HG03066 (cell line): ENCODE measurements at regions not wholly inside any gene's neighbourhood (a gene's known extent, or its start where the extent isn't known, plus 50 kb on each side); places are given as distances from the start of the nearest gene placed in this dataset.

Experiments used
- ATAC-seq: cut with Tn5 transposase; IDR thresholded peaks from one replicate; pipeline ENCODE4 v1.9.1; 2021; ENCODE audit warnings: low read depth; ENCODE audit not compliant: unreplicated experiment

DNA sequence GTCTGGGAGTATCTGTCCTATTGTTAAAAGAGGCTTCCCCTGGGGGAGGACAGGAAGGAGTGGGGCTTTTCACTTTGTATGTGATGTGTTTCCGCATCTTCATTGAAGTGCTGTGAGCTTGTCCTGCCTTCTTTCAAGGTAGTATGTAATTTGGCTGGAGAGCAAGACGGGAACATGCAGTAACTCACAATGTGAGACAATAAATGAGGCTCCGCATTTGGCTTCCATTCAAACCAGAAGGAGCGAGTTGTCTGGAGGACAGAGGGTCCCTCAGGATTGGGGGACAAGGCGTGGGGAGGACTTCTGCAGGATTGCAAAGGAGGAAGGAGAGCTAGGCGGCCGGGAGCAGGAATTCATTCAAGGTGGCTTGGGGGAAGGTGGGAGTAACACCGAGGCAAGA is 203.5 kb downstream of the RBFOX3 start:
- no peak for ATAC-seq

DNA sequence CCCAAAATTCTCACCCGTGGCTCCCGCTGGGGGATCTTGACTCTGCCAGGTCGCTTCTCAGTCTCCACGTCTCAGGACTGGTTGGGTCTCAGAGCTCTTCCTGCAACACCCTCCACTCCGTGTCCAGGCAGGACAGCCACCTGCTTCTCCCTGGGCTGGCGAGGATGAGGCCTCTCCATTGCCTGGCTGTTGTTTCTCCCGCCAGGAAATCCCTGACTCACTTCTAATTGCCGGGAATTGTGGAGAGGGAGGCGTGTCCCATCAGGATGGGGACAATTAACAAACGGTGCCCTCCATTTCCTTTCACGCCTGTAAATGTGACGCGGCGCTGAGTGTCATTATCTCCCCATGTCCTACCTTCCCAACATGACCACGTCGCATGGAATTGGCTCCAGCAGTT is 204.5 kb downstream of the RBFOX3 start:
- no peak for ATAC-seq

DNA sequence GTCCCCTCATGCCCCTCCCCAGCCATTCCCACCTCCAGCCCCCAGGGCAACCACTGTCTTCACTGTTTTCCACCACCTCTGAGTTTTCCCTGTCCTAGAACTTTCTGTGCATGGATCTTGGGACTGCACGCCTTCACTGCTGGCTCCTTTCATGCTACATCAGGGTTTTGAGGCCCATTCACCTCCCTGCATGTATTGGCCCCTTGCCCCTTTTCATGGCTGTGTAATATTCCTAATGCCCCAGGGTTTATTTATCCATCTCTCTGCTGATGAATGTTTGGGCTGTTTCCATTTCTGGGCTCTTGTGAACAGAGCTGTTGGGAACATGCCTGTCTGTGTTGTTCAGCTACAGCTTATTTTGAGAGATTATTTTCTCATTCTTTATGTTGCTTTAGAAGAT is 205.0 kb downstream of the RBFOX3 start:
- no peak for ATAC-seq

DNA sequence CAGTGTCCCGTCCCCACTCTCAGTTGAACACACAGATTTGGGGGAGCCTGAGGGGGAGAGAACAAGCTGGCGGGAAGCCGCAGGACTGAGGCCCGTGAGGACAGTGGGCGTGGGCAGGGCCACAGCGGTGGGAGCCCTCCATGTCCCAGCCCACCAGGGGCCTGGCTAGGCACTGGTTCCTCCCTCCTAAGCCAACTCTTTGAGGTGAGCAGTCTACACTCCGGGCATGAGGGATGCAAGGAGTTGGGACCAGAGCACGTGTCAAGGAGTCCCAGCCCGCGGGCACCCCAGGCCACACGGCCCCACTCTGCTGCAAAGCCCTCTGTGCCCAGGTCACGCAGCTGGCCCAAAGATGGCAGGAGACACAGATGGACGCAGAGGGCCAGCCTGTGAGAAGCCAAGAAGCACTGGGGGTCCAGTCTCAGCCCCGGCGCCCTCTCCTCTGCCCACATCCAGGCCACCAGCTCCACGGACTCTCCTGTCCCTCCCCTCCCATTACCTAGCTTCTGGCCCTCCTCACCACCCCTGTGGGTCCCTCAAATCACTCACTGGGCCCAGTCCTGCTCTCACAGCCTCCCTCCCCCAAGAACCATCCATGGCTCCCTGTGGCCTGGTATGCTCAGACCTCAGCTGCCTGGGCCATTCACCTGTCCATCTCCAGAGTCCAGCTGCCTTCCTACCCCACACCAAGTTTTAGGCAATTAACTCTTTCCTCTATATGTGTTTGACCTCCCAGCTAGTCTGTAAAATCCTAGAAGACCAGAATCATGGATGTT is 206.5 kb downstream of the RBFOX3 start:
- no peak for ATAC-seq

DNA sequence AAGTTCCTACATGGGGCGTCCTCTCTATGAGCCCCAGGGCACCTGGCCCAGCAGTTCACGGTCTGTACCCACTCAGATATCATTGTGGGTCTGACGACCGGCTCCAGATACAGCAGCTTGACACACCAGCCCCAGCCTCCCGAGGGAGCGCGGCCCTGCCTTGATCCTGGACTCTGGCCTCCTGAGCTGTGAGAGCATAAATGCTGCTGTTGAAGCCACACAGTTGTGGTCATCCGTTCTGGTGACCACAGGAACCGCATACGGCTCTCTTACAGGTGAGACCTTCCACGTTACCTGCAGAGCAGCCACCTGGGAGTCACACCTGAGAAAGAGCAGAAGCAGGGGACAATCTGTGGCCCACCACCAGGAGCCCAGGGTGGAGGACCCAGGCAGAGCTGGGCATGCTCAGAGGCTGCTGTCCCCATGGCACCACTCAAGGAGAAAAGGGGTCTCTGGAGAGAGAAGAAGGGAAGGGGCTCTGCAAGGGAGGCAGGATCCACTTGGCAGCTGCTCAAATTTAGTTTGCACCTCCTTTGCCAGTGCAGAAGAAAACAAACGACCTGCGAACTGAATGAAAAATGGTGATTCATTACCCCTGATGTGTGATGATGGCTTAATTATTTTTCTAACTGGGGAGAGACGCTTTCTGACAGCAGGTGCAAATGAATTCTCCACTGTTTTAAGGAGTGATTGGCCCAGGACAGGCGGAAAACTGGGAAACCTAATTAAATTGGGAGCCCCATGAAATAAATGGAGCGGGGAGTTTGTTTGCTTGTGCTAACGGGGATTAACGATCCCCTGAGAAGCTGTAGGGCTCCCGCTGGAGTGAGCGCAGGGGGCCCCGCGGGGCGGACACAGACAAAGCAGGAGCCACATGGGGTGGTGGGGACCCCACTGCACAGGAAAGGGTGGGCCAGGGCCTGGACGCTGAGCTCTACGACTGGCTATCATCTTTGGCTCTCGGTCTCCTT is 208.9 kb downstream of the RBFOX3 start:
- ATAC-seq, result no peak

DNA sequence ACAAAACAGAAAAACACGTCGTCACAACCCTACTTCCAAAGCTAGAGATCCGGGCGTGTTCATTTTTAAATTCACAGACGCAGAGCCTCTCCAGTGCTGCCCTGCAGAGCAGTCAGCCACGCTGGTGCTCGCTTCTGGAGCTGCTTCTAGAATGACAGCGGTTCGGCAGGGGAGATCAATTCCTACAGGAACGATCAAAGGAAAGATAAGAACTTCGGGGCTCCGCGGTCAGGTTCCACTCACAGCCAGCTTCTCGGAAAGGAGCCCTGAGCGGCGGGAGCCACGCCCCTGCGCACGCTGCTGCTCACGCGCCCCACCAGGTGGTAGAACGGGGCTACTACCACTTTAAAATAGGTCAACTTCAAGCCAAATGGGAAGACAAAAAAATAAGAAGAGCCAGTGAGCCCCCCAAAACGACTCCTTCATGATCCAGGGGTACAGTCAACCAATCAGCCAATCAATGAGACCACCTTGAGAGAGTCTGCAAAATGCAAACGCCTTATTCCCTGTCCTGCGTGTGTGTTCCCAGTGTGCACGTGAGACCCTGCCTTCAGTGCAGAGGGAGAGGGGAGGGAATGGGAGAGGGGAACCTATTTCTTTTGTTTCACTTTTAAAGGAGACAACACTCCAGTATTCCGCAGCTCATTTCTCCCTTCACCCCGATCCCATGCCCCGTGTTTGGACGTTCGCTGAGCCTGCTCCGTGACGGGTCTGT is 209.7 kb downstream of the RBFOX3 start:
- no peak for ATAC-seq

DNA sequence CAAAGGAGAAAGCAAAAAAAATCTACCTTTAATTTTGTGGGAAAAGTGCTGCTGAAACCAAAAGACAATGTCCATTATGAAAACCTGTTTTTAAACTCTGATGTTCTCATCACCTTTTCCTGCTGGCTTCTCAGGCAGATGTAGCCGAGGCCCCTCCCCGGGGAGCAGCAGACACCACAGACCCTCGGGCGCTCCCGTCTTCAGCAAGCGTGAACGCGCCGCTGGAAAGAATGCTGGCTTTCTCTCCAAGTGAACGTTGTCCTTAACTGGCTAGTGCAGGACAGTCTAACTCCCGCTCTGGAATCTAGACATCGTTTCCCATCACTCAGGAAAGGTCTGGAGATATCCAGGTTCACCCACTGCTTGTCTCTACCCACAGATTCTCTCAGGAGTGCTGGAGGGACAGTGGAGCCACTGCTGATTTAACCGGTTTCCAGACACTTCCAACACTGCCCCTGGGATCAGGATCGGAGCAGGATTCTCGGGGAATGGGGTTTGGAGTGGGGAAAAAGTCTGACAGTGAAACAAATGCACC is 211.2 kb downstream of the RBFOX3 start:
- no peak for ATAC-seq

DNA sequence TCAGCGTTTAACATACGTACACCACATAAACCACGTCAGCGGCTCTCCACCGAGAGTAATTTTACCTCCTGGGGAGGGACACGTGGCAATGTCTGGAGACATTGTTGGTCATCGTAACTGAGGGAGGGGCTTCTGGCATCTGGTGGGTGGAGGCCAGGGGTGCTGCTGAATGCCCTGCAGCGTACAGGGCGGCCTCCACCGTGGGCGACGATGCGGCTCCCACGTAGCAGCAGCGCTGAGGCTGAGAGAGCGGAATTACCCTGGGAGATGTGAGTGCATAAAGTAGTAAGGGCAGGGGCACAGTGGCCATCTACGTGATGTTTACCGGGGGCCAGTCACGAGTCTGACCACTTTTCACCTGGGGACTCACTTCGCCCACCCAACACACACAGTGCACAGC is 212.4 kb downstream of the RBFOX3 start:
- no peak for ATAC-seq

DNA sequence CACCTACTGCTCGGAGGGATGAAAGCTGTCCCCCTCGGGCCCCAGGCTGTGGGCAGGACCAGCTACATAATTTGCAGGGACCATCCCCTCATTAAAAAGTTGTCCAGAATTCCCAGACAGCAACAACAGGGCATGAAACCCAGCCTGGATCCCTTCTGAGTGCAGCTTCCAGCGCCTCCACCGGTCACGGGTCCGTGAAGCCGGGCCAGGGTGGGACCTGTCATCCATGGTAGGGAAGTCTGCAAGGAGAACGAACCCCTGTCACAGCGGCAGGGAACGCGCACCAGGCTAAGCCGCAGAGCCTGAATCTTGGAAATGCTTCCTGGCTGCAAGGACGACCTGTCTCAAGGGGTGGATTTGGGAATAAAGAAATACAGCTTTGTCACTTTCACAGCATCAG is 214.2 kb downstream of the RBFOX3 start:
- ATAC-seq, result no peak

DNA sequence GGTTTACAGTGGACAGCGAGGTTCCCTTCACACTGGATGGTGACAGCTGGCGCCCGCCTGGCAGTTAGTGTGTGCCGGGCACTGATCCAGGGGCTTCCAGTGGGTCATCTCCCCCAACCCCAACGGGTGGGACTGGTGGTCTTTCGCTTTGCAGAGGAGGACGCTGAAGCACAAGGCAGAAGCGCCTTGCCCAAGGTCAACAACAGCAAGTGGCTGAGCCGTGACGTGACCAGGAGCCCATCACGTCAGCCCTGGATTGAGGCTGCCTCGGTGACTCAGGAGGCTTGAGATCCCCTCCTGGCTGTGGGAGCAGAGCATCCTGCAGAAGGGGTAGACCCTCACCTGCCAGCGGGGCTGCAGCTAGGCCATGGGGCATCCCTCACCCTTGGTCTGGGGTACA is 215.3 kb downstream of the RBFOX3 start:
- ATAC-seq, result no peak

DNA sequence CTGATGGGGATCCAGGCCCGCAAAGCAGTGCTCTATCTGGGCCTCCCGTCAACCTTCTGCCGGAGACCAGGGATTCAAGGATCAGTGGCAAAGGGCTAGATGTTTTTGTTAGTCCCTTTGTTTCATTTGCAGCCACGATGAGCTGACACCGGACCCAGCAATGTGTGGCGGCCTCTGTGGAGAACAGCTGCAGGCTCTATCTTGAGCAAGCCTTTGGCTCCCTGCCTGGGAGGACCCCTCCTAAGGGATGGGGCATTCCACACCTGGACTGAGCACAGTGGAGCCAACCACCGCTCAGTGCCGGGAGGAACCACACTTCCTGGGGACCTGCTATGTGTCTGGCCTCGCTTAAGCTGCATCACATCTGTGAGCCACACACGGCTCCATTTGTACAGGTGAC is 215.8 kb downstream of the RBFOX3 start:
- ATAC-seq, result no peak

DNA sequence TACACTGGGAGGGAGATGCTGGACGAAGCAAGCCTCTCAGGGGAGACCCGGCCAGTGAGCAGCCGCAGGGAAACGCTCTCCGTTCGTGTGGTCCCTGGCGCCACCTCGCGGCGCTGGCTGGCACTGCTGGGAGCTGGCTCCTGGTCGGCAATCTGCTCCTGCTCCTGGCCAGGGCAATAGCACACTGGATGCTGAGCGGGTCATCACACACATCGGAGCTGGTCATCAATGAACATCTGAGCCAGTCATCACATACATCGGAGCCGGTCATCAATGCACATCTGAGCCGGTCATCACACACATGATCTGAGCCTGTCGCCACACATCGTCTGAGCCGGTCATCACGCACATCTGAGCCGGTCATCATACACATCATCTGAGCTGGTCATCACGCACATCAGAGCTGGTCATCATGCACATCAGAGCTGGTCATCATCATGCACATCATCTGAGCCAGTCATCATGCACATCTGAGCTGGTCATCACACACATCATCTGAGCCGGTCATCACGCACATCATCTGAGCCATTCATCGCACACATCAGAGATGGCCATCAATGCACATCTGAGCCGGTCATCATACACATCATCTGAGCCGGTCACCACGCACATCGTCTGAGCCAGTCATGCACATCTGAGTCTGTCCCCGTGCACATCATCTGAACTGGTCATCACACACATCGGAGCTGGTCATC is 217.3 kb downstream of the RBFOX3 start:
- ATAC-seq, result no peak

DNA sequence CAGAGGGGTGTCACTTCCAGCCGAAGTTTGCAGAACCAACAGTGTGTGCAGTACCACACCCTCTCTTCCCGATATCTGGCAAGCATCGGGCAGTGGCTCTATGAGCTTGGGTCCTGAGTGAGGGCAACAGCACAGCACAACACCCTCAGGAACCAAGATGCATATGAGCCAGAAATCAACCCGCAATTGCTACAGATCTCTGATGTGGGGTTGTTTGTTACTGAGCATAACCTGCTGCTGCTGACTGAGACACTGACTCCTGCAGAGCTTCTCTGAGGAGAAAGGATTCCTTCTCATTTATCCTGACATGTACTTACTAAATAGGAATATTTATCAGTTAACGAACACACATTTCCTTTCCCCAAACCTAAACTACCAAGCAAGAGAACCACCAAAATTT is 218.3 kb downstream of the RBFOX3 start:
- no peak for ATAC-seq

DNA sequence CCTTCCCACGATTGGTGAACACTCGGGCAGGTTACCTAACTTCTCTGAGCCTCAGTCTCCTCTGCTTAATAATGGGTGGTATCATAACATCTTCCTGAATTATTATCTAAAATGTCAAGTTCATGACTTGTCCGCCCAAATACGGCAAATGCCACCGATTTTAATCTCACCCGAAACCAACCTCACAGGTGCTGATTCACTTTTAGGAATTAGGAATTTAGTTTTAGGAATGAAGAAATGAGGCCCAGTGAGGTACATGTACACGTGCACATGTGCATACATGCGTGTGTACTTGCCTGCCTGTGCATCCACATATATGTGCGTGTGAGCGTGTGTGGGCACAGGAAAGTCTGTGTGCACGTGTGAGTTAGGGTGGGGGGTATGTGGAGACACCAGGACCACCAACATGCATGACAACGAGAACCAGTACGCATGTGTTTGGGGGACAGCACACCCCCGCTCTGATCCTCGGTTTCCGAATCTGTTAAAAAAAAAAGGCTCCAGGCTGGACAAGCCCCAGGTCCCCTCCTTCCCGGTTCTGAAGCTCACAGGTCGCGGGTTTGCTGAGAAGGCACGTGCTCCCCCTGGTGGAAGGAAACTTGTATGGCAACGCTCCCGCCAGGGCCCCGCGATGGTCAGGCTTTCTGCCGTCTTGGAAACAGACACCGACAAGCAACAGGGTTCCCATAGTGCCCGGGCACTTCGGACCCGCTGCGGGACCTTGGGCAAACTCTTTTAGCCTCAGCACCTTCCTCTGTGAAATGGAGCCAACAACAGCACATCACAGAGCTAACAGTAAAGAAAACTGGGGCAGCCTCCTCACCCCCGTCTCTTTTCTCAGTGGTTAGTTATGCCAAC is 219.2 kb downstream of the RBFOX3 start:
- no peak for ATAC-seq

DNA sequence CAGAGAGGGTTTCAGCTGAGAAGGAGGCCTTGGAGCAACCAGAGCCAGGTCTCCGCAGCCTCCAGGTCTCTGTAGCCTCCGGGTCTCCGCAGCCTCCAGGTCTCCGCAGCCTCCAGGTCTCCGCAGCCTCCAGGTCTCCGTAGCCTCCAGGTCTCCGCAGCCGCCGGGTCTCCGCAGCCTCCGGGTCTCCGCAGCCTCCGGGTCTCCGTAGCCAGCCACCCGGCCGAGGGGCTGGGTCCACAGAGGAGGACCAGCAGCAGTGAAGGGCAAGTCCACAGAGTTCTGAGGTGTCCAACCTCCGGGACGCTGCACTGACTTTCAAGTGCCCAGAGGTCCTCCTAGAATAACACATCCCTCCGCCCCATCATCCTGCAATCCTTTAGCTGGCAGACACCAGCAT is 221.0 kb downstream of the RBFOX3 start:
- no peak for ATAC-seq

DNA sequence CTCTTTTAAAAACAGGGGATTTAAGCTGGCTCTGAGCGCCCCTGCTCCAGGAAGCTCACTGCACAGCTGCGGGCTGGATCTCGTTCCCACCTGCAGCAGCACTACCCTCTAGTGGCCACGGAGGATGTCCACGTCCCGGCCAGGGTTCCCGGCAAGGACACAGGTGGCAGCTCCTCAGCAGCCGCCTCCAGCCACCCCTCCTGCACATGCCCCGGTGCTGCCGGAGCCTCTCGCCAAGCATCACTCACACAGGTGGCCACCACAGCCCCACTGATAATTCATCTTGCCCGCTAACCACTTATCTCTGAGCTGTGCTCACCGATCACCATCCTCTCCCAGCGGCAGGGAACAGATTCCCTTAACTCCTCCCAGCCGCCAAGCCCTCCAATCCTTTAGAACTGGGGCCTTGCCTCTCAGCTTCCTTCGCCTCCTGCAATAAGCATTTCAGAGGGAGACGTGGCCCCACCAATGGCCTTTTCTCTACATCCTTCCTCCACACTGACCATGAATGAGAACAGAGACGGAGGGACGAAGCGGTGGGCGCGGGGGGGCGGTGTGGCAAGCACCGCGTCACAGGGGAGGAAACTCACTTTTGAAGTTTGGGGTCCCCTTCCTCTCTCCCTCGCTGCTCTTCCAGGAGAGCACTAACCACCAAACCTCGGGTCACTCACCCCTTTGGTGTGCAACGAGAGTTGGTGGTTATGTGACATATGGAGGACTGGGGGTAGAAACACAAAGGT is 222.1 kb downstream of the RBFOX3 start:
- no peak for ATAC-seq

DNA sequence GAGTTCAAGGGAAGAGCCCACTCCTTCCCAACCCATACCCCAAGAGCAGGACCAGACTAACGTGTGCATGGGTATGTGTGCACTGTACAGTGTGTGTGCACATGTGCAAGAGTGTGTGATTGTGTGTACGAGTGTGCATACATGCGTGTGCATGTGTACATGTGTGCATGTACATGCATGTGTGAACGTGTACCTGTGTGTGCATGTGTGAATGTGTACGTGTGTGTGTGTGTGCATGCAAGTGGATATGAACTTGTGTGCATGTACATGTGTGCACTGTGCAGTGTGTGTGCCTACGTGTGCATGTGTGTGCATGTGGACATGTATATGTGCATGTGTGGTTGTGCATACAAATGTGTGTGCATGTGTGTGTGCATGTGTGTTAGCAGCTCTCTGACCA is 223.1 kb downstream of the RBFOX3 start:
- no peak for ATAC-seq

DNA sequence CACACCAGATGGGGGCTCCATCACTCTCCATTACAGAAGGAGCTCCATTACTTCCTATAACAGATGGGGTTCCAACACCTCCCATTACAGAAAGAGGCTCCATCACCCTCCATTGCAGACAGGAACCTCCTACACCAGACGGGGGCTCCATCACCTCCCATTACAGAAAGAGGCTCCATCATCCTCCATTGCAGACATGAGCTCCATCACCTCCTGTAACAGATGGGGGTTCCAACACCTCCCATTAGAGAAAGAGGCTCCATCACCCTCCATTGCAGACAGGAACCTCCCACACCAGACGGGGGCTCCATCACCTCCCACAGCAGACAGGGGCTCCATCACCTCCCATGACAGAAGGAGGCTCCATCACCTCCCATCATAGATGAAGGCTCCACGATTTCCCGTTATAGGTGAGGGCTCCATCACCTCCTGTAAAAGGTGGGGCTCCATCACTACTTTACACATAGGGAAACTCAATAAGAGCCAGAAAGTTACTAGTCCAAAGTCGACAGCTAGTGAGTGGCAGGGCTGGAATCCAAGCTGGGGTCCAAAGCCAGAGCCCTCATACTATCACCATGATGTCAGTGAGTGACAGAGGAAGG is 224.8 kb downstream of the RBFOX3 start:
- ATAC-seq, result no peak
